Panc1 (cell line): ENCODE measurements at regions not wholly inside any gene's neighbourhood (a gene's known extent, or its start where the extent isn't known, plus 50 kb on each side); places are given as distances from the start of the nearest gene placed in this dataset.

Experiments used
- POLR2AphosphoS5 ChIP-seq: IDR thresholded peaks from 2 replicates; pipeline ENCODE4 v1.6.1; 2012; ENCODE audit warnings: mild to moderate bottlenecking, low read depth, low read length, moderate library complexity
- TF ChIP-seq, protein P1 (sequence below): fragments of 450-650 bp; IDR thresholded peaks from 2 replicates; pipeline ENCODE4 v1.5.1; 2017; ENCODE audit warnings: mild to moderate bottlenecking
- TF ChIP-seq, protein P2 (sequence below), 2 experiments: IDR thresholded peaks; 2 replicates each; pipeline ENCODE4 v1.6.1; 2011 to 2012; ENCODE audit warnings: low read depth in 2 of 2, control low read depth in 1 of 2, low read length in 1 of 2, mild to moderate bottlenecking in 1 of 2, moderate library complexity in 1 of 2; ENCODE audit not compliant: insufficient read depth in 1 of 2

DNA sequence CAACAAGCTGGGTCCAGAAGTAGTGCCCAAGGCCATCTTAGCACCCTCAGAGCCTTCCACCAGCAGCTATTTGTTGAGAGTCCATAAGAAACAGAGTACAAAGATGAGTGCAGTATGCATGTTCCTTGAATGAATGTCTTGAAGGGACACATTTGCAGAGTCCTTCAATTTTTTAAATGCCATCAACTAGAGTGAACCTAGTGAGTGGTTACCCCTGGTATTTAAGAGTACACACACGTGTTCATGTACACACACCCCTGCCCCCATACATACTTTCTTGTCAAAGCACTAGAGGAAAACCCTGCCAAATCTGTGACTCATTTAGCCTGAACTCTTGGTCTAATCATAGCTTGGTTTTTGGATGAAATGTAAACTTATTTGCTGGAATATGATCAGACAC lies 84.5 kb upstream of the GALNT15 start:
- TF ChIP-seq, protein P1, sequence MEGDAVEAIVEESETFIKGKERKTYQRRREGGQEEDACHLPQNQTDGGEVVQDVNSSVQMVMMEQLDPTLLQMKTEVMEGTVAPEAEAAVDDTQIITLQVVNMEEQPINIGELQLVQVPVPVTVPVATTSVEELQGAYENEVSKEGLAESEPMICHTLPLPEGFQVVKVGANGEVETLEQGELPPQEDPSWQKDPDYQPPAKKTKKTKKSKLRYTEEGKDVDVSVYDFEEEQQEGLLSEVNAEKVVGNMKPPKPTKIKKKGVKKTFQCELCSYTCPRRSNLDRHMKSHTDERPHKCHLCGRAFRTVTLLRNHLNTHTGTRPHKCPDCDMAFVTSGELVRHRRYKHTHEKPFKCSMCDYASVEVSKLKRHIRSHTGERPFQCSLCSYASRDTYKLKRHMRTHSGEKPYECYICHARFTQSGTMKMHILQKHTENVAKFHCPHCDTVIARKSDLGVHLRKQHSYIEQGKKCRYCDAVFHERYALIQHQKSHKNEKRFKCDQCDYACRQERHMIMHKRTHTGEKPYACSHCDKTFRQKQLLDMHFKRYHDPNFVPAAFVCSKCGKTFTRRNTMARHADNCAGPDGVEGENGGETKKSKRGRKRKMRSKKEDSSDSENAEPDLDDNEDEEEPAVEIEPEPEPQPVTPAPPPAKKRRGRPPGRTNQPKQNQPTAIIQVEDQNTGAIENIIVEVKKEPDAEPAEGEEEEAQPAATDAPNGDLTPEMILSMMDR = no peak
- TF ChIP-seq, protein P2, sequence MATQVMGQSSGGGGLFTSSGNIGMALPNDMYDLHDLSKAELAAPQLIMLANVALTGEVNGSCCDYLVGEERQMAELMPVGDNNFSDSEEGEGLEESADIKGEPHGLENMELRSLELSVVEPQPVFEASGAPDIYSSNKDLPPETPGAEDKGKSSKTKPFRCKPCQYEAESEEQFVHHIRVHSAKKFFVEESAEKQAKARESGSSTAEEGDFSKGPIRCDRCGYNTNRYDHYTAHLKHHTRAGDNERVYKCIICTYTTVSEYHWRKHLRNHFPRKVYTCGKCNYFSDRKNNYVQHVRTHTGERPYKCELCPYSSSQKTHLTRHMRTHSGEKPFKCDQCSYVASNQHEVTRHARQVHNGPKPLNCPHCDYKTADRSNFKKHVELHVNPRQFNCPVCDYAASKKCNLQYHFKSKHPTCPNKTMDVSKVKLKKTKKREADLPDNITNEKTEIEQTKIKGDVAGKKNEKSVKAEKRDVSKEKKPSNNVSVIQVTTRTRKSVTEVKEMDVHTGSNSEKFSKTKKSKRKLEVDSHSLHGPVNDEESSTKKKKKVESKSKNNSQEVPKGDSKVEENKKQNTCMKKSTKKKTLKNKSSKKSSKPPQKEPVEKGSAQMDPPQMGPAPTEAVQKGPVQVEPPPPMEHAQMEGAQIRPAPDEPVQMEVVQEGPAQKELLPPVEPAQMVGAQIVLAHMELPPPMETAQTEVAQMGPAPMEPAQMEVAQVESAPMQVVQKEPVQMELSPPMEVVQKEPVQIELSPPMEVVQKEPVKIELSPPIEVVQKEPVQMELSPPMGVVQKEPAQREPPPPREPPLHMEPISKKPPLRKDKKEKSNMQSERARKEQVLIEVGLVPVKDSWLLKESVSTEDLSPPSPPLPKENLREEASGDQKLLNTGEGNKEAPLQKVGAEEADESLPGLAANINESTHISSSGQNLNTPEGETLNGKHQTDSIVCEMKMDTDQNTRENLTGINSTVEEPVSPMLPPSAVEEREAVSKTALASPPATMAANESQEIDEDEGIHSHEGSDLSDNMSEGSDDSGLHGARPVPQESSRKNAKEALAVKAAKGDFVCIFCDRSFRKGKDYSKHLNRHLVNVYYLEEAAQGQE (IDR thresholded peaks at IDR 0.05; ENCODE audit: insufficient read depth in 1 of 2, low read depth in 2 of 2, low read length in 1 of 2) = no peak
- no peak for TF ChIP-seq POLR2AphosphoS5
